H1 (cell line): ENCODE measurements at regions not wholly inside any gene's neighbourhood (a gene's known extent, or its start where the extent isn't known, plus 50 kb on each side); places are given as distances from the start of the nearest gene placed in this dataset.

Experiments
- CTCF ChIA-PET: fragments of 300-600 bp; sonication (Branson Sonifier 250); formaldehyde crosslinking; loops from one replicate; lab custom pipeline; 2021; ENCODE audit not compliant: partially characterized antibody; lab: Charles Lee
- POLR2A ChIA-PET: fragments of 300-600 bp; sonication (Branson Sonifier 250); formaldehyde crosslinking; loops from one replicate; lab custom pipeline; 2021; ENCODE audit warnings: inconsistent platforms; ENCODE audit not compliant: partially characterized antibody; lab: Charles Lee
- DNase-seq, 2 experiments: peaks; one replicate each; pipeline versions ENCODE4 v3.0.0 to v3.0.0-alpha.2; 2010 to 2022; ENCODE audit warnings: low spot score in 2 of 2, low read depth in 1 of 2, mixed read lengths in 1 of 2
- FAIRE-seq: peaks from 2 replicates; lab custom pipeline; 2011; peaks lifted over from hg19 to GRCh38; lab: Jason Lieb, UNC
- H2AFZ ChIP-seq: 2 replicates; pipeline ENCODE4 v1.8.1; 2012; ENCODE audit warnings: low read length, inconsistent platforms
- H2AK5ac ChIP-seq: 2 replicates; pipeline ENCODE4 v1.6.1; 2013; ENCODE audit warnings: low read depth, low read length
- H2BK120ac ChIP-seq: replicated peaks from 2 replicates; pipeline ENCODE3; 2013; ENCODE audit warnings: low read depth, low read length, inconsistent platforms
- H2BK12ac ChIP-seq: 2 replicates; pipeline ENCODE4 v1.6.1; 2013; ENCODE audit warnings: low read depth, low read length
- H2BK15ac ChIP-seq: 2 replicates; pipeline ENCODE4 v1.6.1; 2013; ENCODE audit warnings: low read length
- H2BK20ac ChIP-seq: 2 replicates; pipeline ENCODE4 v1.6.1; 2013; ENCODE audit warnings: low read length
- H2BK5ac ChIP-seq: 2 replicates; pipeline ENCODE4 v1.6.1; 2013; ENCODE audit warnings: low read depth, low read length
- H3K14ac ChIP-seq: 2 replicates; pipeline ENCODE4 v1.6.1; 2013; ENCODE audit warnings: inconsistent platforms; ENCODE audit not compliant: insufficient read length
- H3K18ac ChIP-seq: 2 replicates; pipeline ENCODE4 v1.6.1; 2013; ENCODE audit warnings: low read length; ENCODE audit errors: extremely low read depth
- H3K23ac ChIP-seq: 2 replicates; pipeline ENCODE4 v1.6.1; 2013; ENCODE audit warnings: inconsistent platforms; ENCODE audit not compliant: insufficient read length
- H3K23me2 ChIP-seq: 2 replicates; pipeline ENCODE4 v1.6.1; 2013; ENCODE audit warnings: low read depth, low read length
- H3K27ac ChIP-seq: 2 replicates; pipeline ENCODE4 v1.6.1; 2011; ENCODE audit warnings: low read depth, low read length, inconsistent platforms
- H3K27me3 ChIP-seq, 4 experiments: replicated peaks in 1 of 4; 1 replicate in 1 of 4; 2 replicates in 3 of 4; pipeline versions ENCODE4 v1.6.1 to v1.8.1; 2011 to 2013; ENCODE audit warnings: low read length in 3 of 4, mild to moderate bottlenecking in 3 of 4, inconsistent platforms in 2 of 4, mixed read lengths in 2 of 4, moderate library complexity in 1 of 4; ENCODE audit not compliant: control insufficient read depth in 3 of 4, insufficient read depth in 3 of 4; ENCODE audit errors: extremely low read depth in 1 of 4
- H3K36me3 ChIP-seq, 4 experiments: 2 replicates each; pipeline versions ENCODE4 v1.6.1 to v1.8.1; 2011 to 2013; ENCODE audit warnings: mild to moderate bottlenecking in 4 of 4, low read length in 3 of 4, moderate library complexity in 2 of 4, control low read depth in 1 of 4, inconsistent platforms in 1 of 4; ENCODE audit not compliant: insufficient read depth in 4 of 4, control insufficient read depth in 2 of 4
- H3K4ac ChIP-seq: replicated peaks from 2 replicates; pipeline ENCODE3; 2013; ENCODE audit warnings: low read length, low read depth, mixed read lengths, inconsistent platforms; ENCODE audit not compliant: insufficient read length
- H3K4me1 ChIP-seq, 4 experiments: replicated peaks in 1 of 4; 1 replicate in 1 of 4; 2 replicates in 3 of 4; pipeline versions ENCODE4 v1.6.1 to v1.8.1; 2011 to 2013; ENCODE audit warnings: low read length in 3 of 4, inconsistent platforms in 2 of 4, mixed read lengths in 1 of 4; ENCODE audit not compliant: insufficient read depth in 4 of 4, control insufficient read depth in 3 of 4
- H3K4me2 ChIP-seq, 2 experiments: 2 replicates each; pipeline versions ENCODE4 v1.6.1 to v1.8.1; 2011 to 2013; ENCODE audit warnings: low read depth in 2 of 2, low read length in 2 of 2, control low read depth in 1 of 2, inconsistent platforms in 1 of 2, mild to moderate bottlenecking in 1 of 2; ENCODE audit not compliant: insufficient read depth in 1 of 2
- H3K4me3 ChIP-seq, 4 experiments: fragments of 200-600, 300-600 bp in 1 of 4; sonication (generic), shearing (Covaris generic), sonication (Bioruptor Twin) in 1 of 4; 2 replicates each; pipeline versions ENCODE4 v1.5.1 to v1.8.1; 2011 to 2016; ENCODE audit warnings: low read length in 4 of 4, low read depth in 3 of 4, control low read depth in 2 of 4, inconsistent platforms in 2 of 4, mild to moderate bottlenecking in 2 of 4, mixed read lengths in 1 of 4, moderate library complexity in 1 of 4; ENCODE audit not compliant: insufficient read depth in 2 of 4; ENCODE audit errors: extremely low read depth in 1 of 4
- H3K56ac ChIP-seq: replicated peaks from 2 replicates; pipeline ENCODE3; 2013; ENCODE audit warnings: low read depth, mild to moderate bottlenecking, mixed read lengths, low read length, inconsistent platforms; ENCODE audit not compliant: insufficient read length
- H3K79me1 ChIP-seq: 2 replicates; pipeline ENCODE4 v1.6.1; 2013; ENCODE audit warnings: low read depth, low read length, control low read depth
- H3K79me2 ChIP-seq, 2 experiments: 2 replicates each; pipeline versions ENCODE4 v1.6.1 to v1.8.1; 2012 to 2013; ENCODE audit warnings: low read length in 2 of 2, mild to moderate bottlenecking in 2 of 2, inconsistent platforms in 1 of 2; ENCODE audit not compliant: insufficient read depth in 2 of 2, control insufficient read depth in 1 of 2
- H3K9ac ChIP-seq, 4 experiments: replicated peaks in 1 of 4; 1 replicate in 1 of 4; 2 replicates in 3 of 4; pipeline versions ENCODE4 v1.6.1 to v1.8.1; 2011 to 2013; ENCODE audit warnings: low read depth in 3 of 4, low read length in 3 of 4, control low read depth in 2 of 4, mild to moderate bottlenecking in 2 of 4, moderate library complexity in 2 of 4, inconsistent platforms in 1 of 4; ENCODE audit errors: extremely low read depth in 1 of 4
- H3K9me3 ChIP-seq, 2 experiments: 2 replicates each; pipeline versions ENCODE4 v1.6.1 to v1.8.1; 2012 to 2013; ENCODE audit warnings: mild to moderate bottlenecking in 2 of 2, moderate library complexity in 2 of 2, control low read depth in 1 of 2, inconsistent platforms in 1 of 2, low read depth in 1 of 2, low read length in 1 of 2, mixed read lengths in 1 of 2; ENCODE audit not compliant: insufficient read depth in 2 of 2
- H4K20me1 ChIP-seq, 2 experiments: replicated peaks in 1 of 2; 2 replicates each; pipeline versions ENCODE3 to v1.8.1; 2011 to 2013; ENCODE audit warnings: inconsistent platforms in 2 of 2, low read length in 2 of 2, mild to moderate bottlenecking in 1 of 2; ENCODE audit not compliant: insufficient read depth in 2 of 2, control insufficient read depth in 1 of 2
- H4K5ac ChIP-seq: 2 replicates; pipeline ENCODE4 v1.6.1; 2013; ENCODE audit warnings: low read length, low read depth, mixed read lengths, inconsistent platforms; ENCODE audit not compliant: insufficient read length
- H4K8ac ChIP-seq: 2 replicates; pipeline ENCODE4 v1.8.0; 2013; ENCODE audit warnings: mild to moderate bottlenecking, moderate library complexity, low read length, inconsistent platforms; ENCODE audit not compliant: insufficient read depth; ENCODE audit errors: extremely low read depth
- H4K91ac ChIP-seq: replicated peaks from 2 replicates; pipeline ENCODE3; 2013; ENCODE audit warnings: low read length, mixed read lengths, inconsistent platforms; ENCODE audit not compliant: insufficient read length
- ATF3 ChIP-seq: IDR thresholded peaks from 2 replicates; pipeline ENCODE4 v1.6.1; 2011; ENCODE audit warnings: low read depth, mild to moderate bottlenecking, low read length; ENCODE audit not compliant: insufficient read depth
- JUND ChIP-seq: IDR thresholded peaks from 2 replicates; pipeline ENCODE4 v1.6.1; 2011; ENCODE audit warnings: mild to moderate bottlenecking, improper control_type of control experiment, low read length
- RAD21 ChIP-seq, 2 experiments: IDR thresholded peaks in 1 of 2; conservative IDR thresholded peaks in 1 of 2; 2 replicates each; pipeline ENCODE4 v1.6.1; 2011; ENCODE audit warnings: low read depth in 2 of 2, low read length in 2 of 2, improper control_type of control experiment in 1 of 2, inconsistent platforms in 1 of 2, mild to moderate bottlenecking in 1 of 2, moderate library complexity in 1 of 2
- SIN3A ChIP-seq, 2 experiments: IDR thresholded peaks in 1 of 2; conservative IDR thresholded peaks in 1 of 2; 2 replicates each; pipeline ENCODE4 v1.6.1; 2011 to 2012; ENCODE audit warnings: low read length in 2 of 2, improper control_type of control experiment in 1 of 2, low read depth in 1 of 2, mild to moderate bottlenecking in 1 of 2
- YY1 ChIP-seq: IDR thresholded peaks from 2 replicates; pipeline ENCODE4 v1.6.1; 2011; ENCODE audit warnings: low read depth, mild to moderate bottlenecking, low read length
- WGBS, 2 experiments: shearing (Covaris generic) in 1 of 2; methylation state at CpG; one replicate each; pipeline versions ENCODE4 v1.1.6 to v1.1.7; 2013 to 2015; ENCODE audit warnings: low lambda C conversion rate in 2 of 2, mixed read lengths in 2 of 2, inconsistent platforms in 1 of 2, low coverage in 1 of 2, missing lambda C conversion rate in 1 of 2; ENCODE audit not compliant: insufficient replicate concordance in 2 of 2, insufficient coverage in 1 of 2, insufficient read length in 1 of 2; ENCODE audit errors: extremely low coverage in 1 of 2, missing lambda C conversion rate in 1 of 2; 5-methylcytosine and 5-hydroxymethylcytosine counted together

- H3K9me3 ChIP-seq: no peaks in the 10 kb centered on the region
- H4K91ac ChIP-seq: no peak overlapping the region
- no peak overlapping the region for H3K18ac ChIP-seq
- no peak overlapping the region for H4K5ac ChIP-seq
- H2AFZ ChIP-seq: no peak overlapping the region
- DNase-seq (no peak), FAIRE-seq (no peak)
- no peaks in the 10 kb centered on the region for H4K20me1 ChIP-seq
- no peaks in the 10 kb centered on the region; a peak in 1 of 4 replicates for H3K79me2 ChIP-seq
- H2BK12ac ChIP-seq: no peak overlapping the region
- POLR2A ChIA-PET: no interaction called here
- CTCF ChIA-PET: interaction anchor here (0.8 kb wide), 1 partner anchor 59 kb away, joined by 3 read pairs; no protein-coding TSS in a partner anchor
- H3K27ac ChIP-seq: no peak overlapping the region
- H3K14ac ChIP-seq: no peak overlapping the region
- WGBS, 2 experiments: 75% methylated on average over 2 of the region's 2 CpGs; no CpG with 5 or more reads in 1 of the 2 experiments
- H3K4me1 ChIP-seq: peaks cover 0 to 2% (median 0%) of the 10 kb centered on the region in 4 experiments; a peak in 2 of 7 replicates
- H3K9ac ChIP-seq: no peak overlapping the region
- no peak overlapping the region for H2BK20ac ChIP-seq
- H3K36me3 ChIP-seq: no peaks in the 10 kb centered on the region
- no peak overlapping the region for H3K4me3 ChIP-seq
- peaks cover 0 to 1% (median 0%) of the 10 kb centered on the region in 4 experiments; a peak in 1 of 7 replicates for H3K27me3 ChIP-seq
- no peak overlapping the region for H3K23ac ChIP-seq
- no peak overlapping the region for H3K4ac ChIP-seq
- no peak overlapping the region for H4K8ac ChIP-seq
- H2AK5ac ChIP-seq: no peak overlapping the region
- H3K23me2 ChIP-seq: no peaks in the 10 kb centered on the region
- H2BK15ac ChIP-seq: no peak overlapping the region
- no peaks in the 10 kb centered on the region for H3K79me1 ChIP-seq
- H2BK5ac ChIP-seq: no peak overlapping the region
- no peak overlapping the region for H2BK120ac ChIP-seq
- H3K56ac ChIP-seq: no peak overlapping the region
- no peak overlapping the region for H3K4me2 ChIP-seq
- TF ChIP-seq RAD21 (IDR thresholded peaks at IDR 0.05 in 1 of 2, conservative IDR thresholded peaks at IDR 0.05 in 1 of 2; ENCODE audit: low read depth in 2 of 2, low read length in 2 of 2) (no peak), YY1 (no peak), ATF3 (no peak), SIN3A (conservative IDR thresholded peaks at IDR 0.05 in 1 of 2, IDR thresholded peaks at IDR 0.05 in 1 of 2; ENCODE audit: low read depth in 1 of 2, low read length in 2 of 2) (no peak), JUND (no peak)
Measured at GRCh38 chr2:221314786-221315185, 257.3 kb downstream of the EPHA4 start.
